ENCODE measurements at regions not wholly inside any gene's neighbourhood (a gene's known extent, or its start where the extent isn't known, plus 50 kb on each side); places are given as distances from the start of the nearest gene placed in this dataset.

DNA sequence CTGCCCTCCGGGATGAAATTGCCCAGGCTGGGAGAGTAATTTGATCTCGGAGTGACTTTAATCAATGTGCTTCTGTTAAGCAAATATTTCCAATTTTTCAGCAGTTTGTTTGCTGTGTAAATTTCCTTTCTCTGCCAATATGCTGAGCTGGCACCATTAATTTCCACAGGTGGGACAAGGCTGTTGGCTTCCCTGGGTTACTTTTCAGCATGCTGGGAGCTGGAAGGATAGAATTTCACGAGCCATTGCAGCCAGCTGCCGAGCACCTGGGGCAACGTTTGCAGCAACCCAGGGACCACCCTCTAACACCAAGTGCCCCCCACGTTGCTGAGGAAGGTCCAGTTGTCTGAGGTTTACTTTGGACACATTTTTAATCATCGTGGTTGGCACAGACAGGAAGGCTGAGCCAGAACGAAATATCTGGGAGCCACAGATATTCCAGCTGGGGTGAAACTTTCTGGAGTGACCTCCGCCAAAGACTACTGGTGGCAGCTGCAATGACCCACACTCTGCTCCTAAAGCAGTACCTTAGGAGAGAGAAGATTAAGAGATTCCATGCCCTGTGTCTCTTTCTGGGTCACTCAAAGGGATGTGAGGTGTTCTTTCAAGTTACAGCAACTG lies 293.3 kb upstream of the RGMA start:
- H3K27ac Mint-ChIP-seq, result no peak overlapping the region
- intact Hi-C loops (cut with micrococcal nuclease), result no loop called here
- POLR2A ChIA-PET, result no interaction called here
- H3K9me3 Mint-ChIP-seq, result no peaks in the 10 kb centered on the region
- H3K36me3 Mint-ChIP-seq (ENCODE audit: low read depth), result no peaks in the 10 kb centered on the region
- no peak overlapping the region for H3K4me3 Mint-ChIP-seq
- CTCF ChIA-PET, result no interaction called here
- no peaks in the 10 kb centered on the region for H3K27me3 Mint-ChIP-seq
- TF ChIP-seq, protein P1, sequence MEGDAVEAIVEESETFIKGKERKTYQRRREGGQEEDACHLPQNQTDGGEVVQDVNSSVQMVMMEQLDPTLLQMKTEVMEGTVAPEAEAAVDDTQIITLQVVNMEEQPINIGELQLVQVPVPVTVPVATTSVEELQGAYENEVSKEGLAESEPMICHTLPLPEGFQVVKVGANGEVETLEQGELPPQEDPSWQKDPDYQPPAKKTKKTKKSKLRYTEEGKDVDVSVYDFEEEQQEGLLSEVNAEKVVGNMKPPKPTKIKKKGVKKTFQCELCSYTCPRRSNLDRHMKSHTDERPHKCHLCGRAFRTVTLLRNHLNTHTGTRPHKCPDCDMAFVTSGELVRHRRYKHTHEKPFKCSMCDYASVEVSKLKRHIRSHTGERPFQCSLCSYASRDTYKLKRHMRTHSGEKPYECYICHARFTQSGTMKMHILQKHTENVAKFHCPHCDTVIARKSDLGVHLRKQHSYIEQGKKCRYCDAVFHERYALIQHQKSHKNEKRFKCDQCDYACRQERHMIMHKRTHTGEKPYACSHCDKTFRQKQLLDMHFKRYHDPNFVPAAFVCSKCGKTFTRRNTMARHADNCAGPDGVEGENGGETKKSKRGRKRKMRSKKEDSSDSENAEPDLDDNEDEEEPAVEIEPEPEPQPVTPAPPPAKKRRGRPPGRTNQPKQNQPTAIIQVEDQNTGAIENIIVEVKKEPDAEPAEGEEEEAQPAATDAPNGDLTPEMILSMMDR (IDR thresholded peaks at IDR 0.05), result no peak
- no peak for ATAC-seq (ENCODE audit: low read depth)
- no peak for DNase-seq
- no peaks in the 10 kb centered on the region for H3K4me1 Mint-ChIP-seq

DNA sequence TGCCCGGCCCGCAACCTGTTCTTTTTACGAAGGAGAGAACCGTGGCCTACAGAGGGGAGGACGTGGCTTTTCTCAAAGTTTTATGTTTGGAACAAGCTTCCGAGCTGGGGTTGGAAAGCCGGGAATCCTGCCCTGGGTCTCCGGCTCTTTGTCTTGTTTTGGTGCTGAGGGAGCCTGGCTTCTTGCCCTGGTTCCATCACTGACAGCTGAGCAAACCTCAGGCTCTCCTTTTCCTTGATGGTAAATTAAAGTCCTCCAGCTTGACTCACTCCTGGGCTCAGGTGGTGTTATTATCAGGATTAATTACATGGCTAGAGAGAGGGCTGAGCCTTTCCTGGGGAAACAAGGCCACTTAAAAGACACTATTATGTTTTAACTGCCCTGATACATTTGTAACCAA lies 289.5 kb upstream of the RGMA start:
- no peak for ATAC-seq (ENCODE audit: low read depth)
- ChIA-PET POLR2A (no interaction called here), CTCF (no interaction called here)
- Mint-ChIP-seq H3K27me3 (peaks cover 2% of the 10 kb centered on the region), H3K9me3 (no peaks in the 10 kb centered on the region), H3K36me3 (ENCODE audit: low read depth) (no peaks in the 10 kb centered on the region), H3K4me1 (no peaks in the 10 kb centered on the region), H3K4me3 (no peak overlapping the region), H3K27ac (no peak overlapping the region)
- no peak for DNase-seq
- TF ChIP-seq, protein P1 (IDR thresholded peaks at IDR 0.05), result no peak
- intact Hi-C loops (cut with micrococcal nuclease), result no loop called here

DNA sequence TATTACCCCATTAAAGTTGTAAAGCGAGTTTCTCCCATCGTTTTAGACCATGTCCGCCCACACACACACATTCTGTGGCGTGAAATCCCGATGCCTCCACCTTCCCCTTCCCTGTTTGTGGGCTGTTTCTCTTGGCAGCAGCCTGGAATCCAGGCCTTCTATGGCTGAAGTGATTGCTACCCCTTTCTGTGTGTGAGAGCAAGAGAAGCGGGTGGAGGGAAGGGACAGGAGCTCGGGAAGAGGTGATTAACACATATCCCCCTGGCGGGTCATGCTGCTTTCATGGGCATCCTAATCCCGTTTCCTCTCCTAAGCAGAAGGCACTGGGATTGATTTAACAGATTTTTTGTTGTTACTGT lies 283.8 kb upstream of the RGMA start:
- H3K9me3 Mint-ChIP-seq, result no peaks in the 10 kb centered on the region
- POLR2A ChIA-PET, result no interaction called here
- H3K36me3 Mint-ChIP-seq (ENCODE audit: low read depth), result no peaks in the 10 kb centered on the region
- intact Hi-C loops (cut with micrococcal nuclease), result no loop called here
- DNase-seq, result no peak
- TF ChIP-seq, protein P1 (IDR thresholded peaks at IDR 0.05), result no peak
- H3K4me1 Mint-ChIP-seq, result no peaks in the 10 kb centered on the region
- CTCF ChIA-PET, result no interaction called here
- H3K27me3 Mint-ChIP-seq, result peaks cover 2% of the 10 kb centered on the region
- no peak overlapping the region for H3K27ac Mint-ChIP-seq
- no peak overlapping the region for H3K4me3 Mint-ChIP-seq
- ATAC-seq (ENCODE audit: low read depth), result no peak

DNA sequence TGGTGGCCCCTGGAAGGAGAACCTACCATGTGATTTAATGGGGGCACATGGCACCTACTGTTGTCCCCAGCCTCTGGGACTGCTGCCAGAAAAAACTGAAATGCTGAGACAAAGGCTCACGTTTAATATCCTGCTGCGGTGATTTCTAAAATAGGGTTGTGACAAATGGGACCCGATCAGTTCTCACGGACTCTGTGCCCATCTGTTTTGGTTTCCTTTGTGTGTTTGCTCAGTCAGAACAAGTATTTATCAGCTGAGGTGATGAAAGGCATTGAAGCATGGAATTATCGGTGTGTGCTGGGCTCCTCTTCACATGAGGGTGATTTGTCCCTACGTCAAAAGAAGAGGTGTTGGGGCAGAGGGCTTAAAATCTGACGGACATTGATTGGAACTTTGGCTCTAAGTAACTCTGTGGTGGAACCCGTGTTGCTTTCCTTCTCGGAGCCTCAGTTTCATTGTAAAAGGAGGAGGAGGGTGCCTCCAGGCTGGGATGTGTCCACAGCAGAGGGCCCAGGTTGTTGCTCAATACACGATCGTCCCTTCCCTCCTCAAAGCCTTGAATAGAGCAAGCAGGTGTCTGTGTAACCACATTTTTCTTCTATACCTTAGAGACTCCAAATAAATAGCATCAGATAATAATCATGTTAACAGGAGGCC lies 283.3 kb upstream of the RGMA start:
- H3K4me1 Mint-ChIP-seq, result no peaks in the 10 kb centered on the region
- DNase-seq (no peak), ATAC-seq (ENCODE audit: low read depth) (no peak)
- H3K4me3 Mint-ChIP-seq, result no peak overlapping the region
- ChIA-PET POLR2A (no interaction called here), CTCF (no interaction called here)
- peaks cover 2% of the 10 kb centered on the region for H3K27me3 Mint-ChIP-seq
- H3K27ac Mint-ChIP-seq, result no peak overlapping the region
- no peaks in the 10 kb centered on the region for H3K9me3 Mint-ChIP-seq
- TF ChIP-seq, protein P1 (IDR thresholded peaks at IDR 0.05), result no peak
- intact Hi-C loops (cut with micrococcal nuclease), result no loop called here
- H3K36me3 Mint-ChIP-seq (ENCODE audit: low read depth), result no peaks in the 10 kb centered on the region

DNA sequence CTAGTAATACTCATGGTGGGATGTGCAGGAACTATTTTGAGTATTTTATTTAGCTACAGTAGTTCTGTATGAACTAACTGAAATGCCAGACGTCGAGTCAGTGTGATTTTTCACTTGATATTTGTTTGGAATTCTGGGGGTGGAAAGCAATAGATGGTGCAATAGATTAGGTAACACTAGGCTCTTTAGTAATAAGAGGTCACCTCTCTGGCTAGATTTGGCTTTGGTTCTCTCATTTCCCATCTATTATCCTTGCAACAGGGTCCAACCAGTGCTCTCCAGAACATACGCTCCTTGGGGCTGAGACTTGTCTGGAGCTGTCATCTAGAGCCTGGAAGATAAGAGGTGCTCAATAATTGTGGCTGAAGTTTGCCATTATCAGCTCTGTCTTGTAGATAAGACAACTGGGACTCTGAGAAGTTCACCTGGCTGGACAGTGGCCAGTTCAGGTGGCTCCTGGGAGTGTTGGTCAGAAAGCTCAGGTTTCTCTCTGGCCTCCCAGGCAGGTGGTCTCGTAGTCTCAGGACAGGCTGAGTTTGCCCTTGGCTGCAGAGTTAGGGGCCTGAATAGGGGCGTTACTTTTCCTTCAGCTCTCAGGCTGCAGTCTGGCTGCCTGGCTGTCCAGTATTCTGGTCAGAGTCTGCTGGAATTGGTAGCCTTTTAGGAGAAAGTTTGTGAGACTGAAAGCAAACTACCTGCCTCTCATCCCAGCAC lies 277.5 kb upstream of the RGMA start:
- no peak overlapping the region for H3K4me3 Mint-ChIP-seq
- TF ChIP-seq, protein P1 (IDR thresholded peaks at IDR 0.05), result no peak
- ChIA-PET POLR2A (no interaction called here), CTCF (no interaction called here)
- no peak overlapping the region for H3K27ac Mint-ChIP-seq
- H3K27me3 Mint-ChIP-seq, result no peaks in the 10 kb centered on the region
- H3K36me3 Mint-ChIP-seq (ENCODE audit: low read depth), result no peaks in the 10 kb centered on the region
- no peaks in the 10 kb centered on the region for H3K9me3 Mint-ChIP-seq
- ATAC-seq (ENCODE audit: low read depth) (no peak), DNase-seq (no peak)
- intact Hi-C loops (cut with micrococcal nuclease), result no loop called here
- no peaks in the 10 kb centered on the region for H3K4me1 Mint-ChIP-seq

All from activated B cell treated with CpG ODN at 0.5 μM for 24 hours (primary cell).